Neural cell (in vitro differentiated cells): ENCODE measurements at regions not wholly inside any gene's neighbourhood (a gene's known extent, or its start where the extent isn't known, plus 50 kb on each side); places are given as distances from the start of the nearest gene placed in this dataset.
"Not testable (repeated sequence)": the region's sequence is repeated elsewhere in the genome, so short reads cannot be mapped to it uniquely, and the experiment has no call there.

Experiments used
- H2AFZ ChIP-seq: fragments of 200-600, 300-800 bp; sonication (generic), shearing (Covaris generic); 2 replicates; pipeline ENCODE4 v1.6.0; 2014; ENCODE audit warnings: low read depth, mild to moderate bottlenecking, antibody characterized with exemption, low read length, moderate library complexity
- H3F3A ChIP-seq: fragments of 200-600 bp; shearing (Covaris generic); 2 replicates; pipeline ENCODE4 v1.6.1; 2016; ENCODE audit warnings: mild to moderate bottlenecking, moderate library complexity, mixed read lengths, antibody characterized with exemption, low read length; ENCODE audit not compliant: insufficient read depth, poor library complexity, severe bottlenecking
- H3K27ac ChIP-seq: fragments of 200-600, 300-800 bp; sonication (generic), shearing (Covaris generic); 2 replicates; pipeline ENCODE4 v1.5.1; 2014; ENCODE audit warnings: mild to moderate bottlenecking, low read length, moderate library complexity
- H3K27me3 ChIP-seq: fragments of 300-800, 200-600 bp; sonication (generic), shearing (Covaris generic); 2 replicates; pipeline ENCODE4 v1.6.0; 2014; ENCODE audit warnings: mild to moderate bottlenecking, low read depth, low read length, moderate library complexity; ENCODE audit not compliant: insufficient read depth
- H3K36me3 ChIP-seq: fragments of 300-800, 200-600 bp; sonication (generic), shearing (Covaris generic); 2 replicates; pipeline ENCODE4 v1.5.1; 2014; ENCODE audit warnings: mild to moderate bottlenecking, antibody characterized with exemption, low read length, moderate library complexity; ENCODE audit not compliant: insufficient read depth
- H3K4me2 ChIP-seq: fragments of 300-800, 200-600 bp; sonication (generic), shearing (Covaris generic); 2 replicates; pipeline ENCODE4 v1.6.0; 2014; ENCODE audit warnings: mild to moderate bottlenecking, low read length
- H3K4me3 ChIP-seq: fragments of 300-800, 200-600 bp; sonication (generic), shearing (Covaris generic); 2 replicates; pipeline ENCODE4 v1.5.1; 2014; ENCODE audit warnings: mild to moderate bottlenecking, low read length, moderate library complexity
- H3K79me2 ChIP-seq: fragments of 200-600 bp; shearing (Covaris generic); replicated peaks from 2 replicates; pipeline ENCODE4 v1.6.0; 2014; ENCODE audit warnings: mild to moderate bottlenecking, low read length, moderate library complexity; ENCODE audit not compliant: insufficient read depth
- H3K9ac ChIP-seq: fragments of 300-800, 200-600 bp; sonication (generic), shearing (Covaris generic); 2 replicates; pipeline ENCODE4 v1.6.1; 2016; ENCODE audit warnings: mild to moderate bottlenecking, low read length, mixed read lengths
- H3K9me2 ChIP-seq: fragments of 200-600 bp; shearing (Covaris generic); 2 replicates; pipeline ENCODE4 v1.6.1; 2016; ENCODE audit warnings: mild to moderate bottlenecking, low read length, mixed read lengths; ENCODE audit not compliant: insufficient read depth
- H3K9me3 ChIP-seq: fragments of 200-600, 300-800 bp; sonication (generic), shearing (Covaris generic); 2 replicates; pipeline ENCODE4 v1.6.1; 2016; ENCODE audit warnings: mild to moderate bottlenecking, mixed run types, low read length, moderate library complexity, mixed read lengths
- H4K20me1 ChIP-seq: fragments of 200-600 bp; shearing (Covaris generic); 2 replicates; pipeline ENCODE4 v1.6.1; 2016; ENCODE audit warnings: mild to moderate bottlenecking, mixed run types; ENCODE audit not compliant: insufficient read depth
- CTCF ChIP-seq: fragments of 450-650 bp; IDR thresholded peaks from 2 replicates; pipeline ENCODE4 v1.5.1; 2014; ENCODE audit warnings: antibody characterized with exemption, mild to moderate bottlenecking, moderate library complexity; ENCODE audit not compliant: poor library complexity, severe bottlenecking
- EP300 ChIP-seq: fragments of 450-650 bp; conservative IDR thresholded peaks from 2 replicates; pipeline ENCODE4 v1.6.1; 2014; ENCODE audit warnings: antibody characterized with exemption, mild to moderate bottlenecking, moderate library complexity; ENCODE audit not compliant: poor library complexity, severe bottlenecking
- EZH2 ChIP-seq: fragments of 200-600, 300-800 bp; shearing (Covaris generic), sonication (generic); IDR thresholded peaks from 2 replicates; pipeline ENCODE4 v1.6.1; 2014; ENCODE audit warnings: antibody characterized with exemption, low read length, borderline replicate concordance, mild to moderate bottlenecking; ENCODE audit not compliant: insufficient read depth, poor library complexity, severe bottlenecking
- MXI1 ChIP-seq: fragments of 450-650 bp; conservative IDR thresholded peaks from 2 replicates; pipeline ENCODE4 v1.6.1; 2014; ENCODE audit warnings: antibody characterized with exemption, mild to moderate bottlenecking; ENCODE audit not compliant: poor library complexity, severe bottlenecking
- POLR2AphosphoS5 ChIP-seq: IDR thresholded peaks from 2 replicates; pipeline ENCODE4 v1.6.1; 2012
- RAD21 ChIP-seq: fragments of 450-650 bp; conservative IDR thresholded peaks from 2 replicates; pipeline ENCODE4 v1.6.1; 2014; ENCODE audit warnings: antibody characterized with exemption, mild to moderate bottlenecking, moderate library complexity
- REST ChIP-seq: IDR thresholded peaks from 2 replicates; pipeline ENCODE4 v1.6.1; 2012; ENCODE audit warnings: borderline replicate concordance
- SMC3 ChIP-seq: fragments of 450-650 bp; conservative IDR thresholded peaks from 2 replicates; pipeline ENCODE4 v1.6.1; 2014; ENCODE audit warnings: antibody characterized with exemption, mild to moderate bottlenecking, moderate library complexity; ENCODE audit not compliant: poor library complexity
- TAF1 ChIP-seq: IDR thresholded peaks from 2 replicates; pipeline ENCODE4 v1.6.1; 2012; ENCODE audit warnings: low read depth

- not testable (repeated sequence) for H3K9me2 ChIP-seq, H3K4me3 ChIP-seq, H3K36me3 ChIP-seq, H4K20me1 ChIP-seq, H3K9me3 ChIP-seq, H3K9ac ChIP-seq, H3K27me3 ChIP-seq, H3K4me2 ChIP-seq, H3F3A ChIP-seq, H2AFZ ChIP-seq, H3K79me2 ChIP-seq, H3K27ac ChIP-seq
Measured at GRCh38 chr4:128673159-128673558, 136.3 kb upstream of the JADE1 start.

- not testable (repeated sequence) for H2AFZ ChIP-seq, H3K36me3 ChIP-seq, H3K9me3 ChIP-seq, H3K4me2 ChIP-seq, H3K27ac ChIP-seq, H3K79me2 ChIP-seq, H3K9ac ChIP-seq, H4K20me1 ChIP-seq, H3K9me2 ChIP-seq, H3F3A ChIP-seq, H3K4me3 ChIP-seq, H3K27me3 ChIP-seq
Measured at GRCh38 chr4:128672596-128672995, 136.9 kb upstream of the JADE1 start.

- H3K4me2 ChIP-seq: no peak overlapping the region
- H3K27ac ChIP-seq: no peak overlapping the region
- H4K20me1 ChIP-seq: no peaks in the 10 kb centered on the region
- H3K9ac ChIP-seq: no peak overlapping the region
- H3K4me3 ChIP-seq: no peak overlapping the region
- no peaks in the 10 kb centered on the region for H3K36me3 ChIP-seq
- H2AFZ ChIP-seq: no peak overlapping the region
- H3F3A ChIP-seq: no peaks in the 10 kb centered on the region
- H3K79me2 ChIP-seq: no peaks in the 10 kb centered on the region
- H3K9me3 ChIP-seq: no peaks in the 10 kb centered on the region
- TF ChIP-seq EP300 (no peak), RAD21 (no peak), CTCF (no peak), SMC3 (no peak), MXI1 (no peak), TAF1 (no peak), EZH2 (no peak), POLR2AphosphoS5 (no peak), REST (no peak)
- H3K9me2 ChIP-seq: no peaks in the 10 kb centered on the region
- no peaks in the 10 kb centered on the region for H3K27me3 ChIP-seq
Measured at GRCh38 chr4:128670513-128670912, 139.0 kb upstream of the JADE1 start.
